Sciatic nerve (tissue), 2 donors: ENCODE measurements at regions not wholly inside any gene's neighbourhood (a gene's known extent, or its start where the extent isn't known, plus 50 kb on each side); places are given as distances from the start of the nearest gene placed in this dataset.
"Not testable (repeated sequence)": the region's sequence is repeated elsewhere in the genome, so short reads cannot be mapped to it uniquely, and the experiment has no call there.

Source experiments
- ATAC-seq: fragments of 200-7000 bp; cut with Tn5 transposase; one replicate; pipeline ENCODE4 v1.9.1; 2020; ENCODE audit warnings: mild to moderate bottlenecking, moderate library complexity
- DNase-seq: peaks from one replicate; pipeline ENCODE4 v3.0.0-alpha.2; 2020; ENCODE audit warnings: low spot score
- intact Hi-C: fragments of 100-400 bp; cut with DNase I; formaldehyde crosslinking; loops from one replicate; pipeline ENCODE4 v1.14.2; 2022
- donor health status: DM: no; HTN: no; CAD: no.
- donor health status: DM: no; HTN: no; CAD: no.

DNA sequence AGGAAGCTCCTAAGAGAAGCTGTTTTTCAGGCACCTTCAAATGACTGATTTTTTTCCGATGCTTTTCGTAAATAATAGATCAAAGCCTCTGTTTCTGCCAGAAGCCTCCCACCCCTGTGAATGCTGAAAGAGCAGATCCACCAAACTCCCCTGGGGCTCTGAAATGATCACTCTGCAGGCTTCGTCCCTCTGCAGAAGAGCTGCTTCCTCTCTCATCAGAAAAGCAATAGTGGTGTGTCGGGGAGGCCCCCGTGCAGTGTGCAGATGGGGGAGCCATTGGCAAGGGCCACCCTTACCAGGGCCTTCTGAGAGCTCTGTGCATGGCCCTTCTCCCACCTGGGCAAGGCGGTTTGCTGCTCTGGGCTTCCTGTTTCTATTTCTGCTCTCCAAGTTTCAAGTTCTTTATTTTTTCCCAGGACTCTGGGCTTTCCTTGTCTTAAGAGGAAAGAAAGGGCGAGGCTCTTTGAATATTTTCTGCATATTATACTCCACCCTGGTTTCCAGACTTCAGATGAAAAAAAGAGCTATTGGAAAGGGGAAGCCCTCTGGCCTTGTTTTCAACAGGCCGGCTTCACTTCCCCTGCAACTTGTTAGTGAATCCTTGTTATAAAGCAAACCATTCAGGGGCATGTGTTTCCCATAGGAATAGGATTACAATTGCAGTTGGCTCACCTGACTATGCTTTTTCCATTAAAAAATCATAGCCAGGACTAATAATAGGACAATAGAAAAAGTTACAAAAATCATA lies 155.2 kb downstream of the TTLL2 start:
- ATAC-seq (peak; percentile 74), DNase-seq (no peak)
- intact Hi-C loops: no loop called here

DNA sequence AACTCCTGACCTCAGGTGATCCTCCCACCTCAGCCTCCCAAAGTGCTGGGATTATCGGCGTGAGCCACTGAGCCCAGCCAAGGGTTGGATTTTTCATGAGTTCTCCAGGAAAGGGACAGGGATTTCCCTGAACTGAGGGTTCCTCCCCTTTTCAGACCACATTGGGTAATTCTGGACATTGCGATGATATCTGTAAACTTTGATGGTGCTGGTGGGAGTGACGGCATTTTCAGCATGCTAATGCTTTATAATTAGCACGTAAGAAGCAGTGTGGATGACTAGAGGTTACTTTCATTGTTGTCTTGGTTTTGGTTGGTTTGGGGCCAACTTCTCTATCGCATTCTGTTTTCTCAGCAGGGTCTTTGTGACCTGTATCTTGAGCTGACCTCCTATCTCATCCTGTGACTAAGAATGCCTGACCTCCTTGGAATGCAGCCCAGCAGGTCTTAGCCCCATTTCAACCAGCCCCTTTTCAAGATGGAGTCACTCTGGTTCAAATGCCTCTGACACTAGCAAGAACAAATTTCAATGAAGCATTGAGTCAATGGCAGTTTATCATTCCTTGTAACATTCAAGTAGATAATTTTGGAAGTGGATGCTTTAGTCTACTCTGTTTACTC lies 156.5 kb downstream of the TTLL2 start:
- DNase-seq (no peak), ATAC-seq (no peak)
- intact Hi-C loops: no loop called here

DNA sequence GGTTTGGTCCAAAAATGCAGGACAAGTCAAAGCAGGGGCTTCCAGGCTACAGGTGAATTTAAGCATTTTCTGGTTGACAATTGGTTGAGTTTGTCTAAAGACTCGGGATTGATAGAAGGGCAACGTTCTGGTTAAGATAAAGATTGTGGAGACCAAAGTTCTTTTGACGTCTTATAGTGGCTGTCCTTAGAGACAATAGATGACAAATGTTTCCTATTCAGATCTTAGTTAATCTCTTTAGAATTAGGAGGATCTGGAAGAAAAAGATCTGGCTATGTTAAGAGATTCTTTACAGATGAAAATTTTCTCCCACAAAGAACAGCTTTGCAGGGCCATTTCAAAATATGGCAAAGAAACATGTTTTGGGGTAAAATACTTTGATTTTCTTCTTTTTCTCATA lies 157.9 kb downstream of the TTLL2 start:
- DNase-seq, intact Hi-C loops, ATAC-seq: not testable (repeated sequence)

DNA sequence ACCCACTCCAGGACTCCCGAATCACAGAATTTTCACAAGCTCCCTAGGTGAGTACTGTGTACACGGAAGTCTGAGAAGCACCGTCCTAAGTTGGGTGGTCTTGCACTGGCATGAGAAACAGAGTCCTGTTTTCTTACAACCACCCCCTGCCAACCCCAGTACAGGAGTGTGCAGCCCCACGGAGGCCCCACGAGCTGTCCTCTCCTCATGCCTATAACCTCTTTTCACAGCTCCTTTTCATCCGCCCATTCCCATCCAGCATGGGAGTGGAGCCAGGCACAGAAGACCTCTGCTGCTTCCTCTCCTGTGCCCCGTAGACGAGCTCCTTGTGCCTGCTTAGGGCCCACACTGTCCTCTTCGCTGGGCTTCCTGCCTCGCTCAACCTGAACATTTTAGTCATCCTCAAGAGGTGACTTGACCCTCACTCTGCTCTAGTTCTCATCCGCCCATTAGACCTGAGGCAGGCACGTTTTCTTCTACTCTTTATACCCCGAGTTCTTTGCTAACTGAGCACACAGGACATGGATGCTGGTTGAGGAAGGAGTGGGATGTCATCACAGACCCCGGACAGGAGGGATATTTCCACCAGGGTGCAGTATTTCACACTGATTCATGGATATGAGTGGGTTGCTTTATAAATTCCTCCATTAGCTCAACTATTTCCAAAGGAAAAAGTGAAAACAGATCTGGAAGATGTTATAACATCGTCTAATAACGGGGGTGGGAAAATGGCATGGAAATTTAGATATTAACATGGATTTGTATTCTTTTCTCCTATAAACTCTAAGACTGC lies 160.5 kb downstream of the TTLL2 start:
- DNase-seq (peak; percentile 54), ATAC-seq (peak; percentile 87)
- intact Hi-C loops: no loop called here

DNA sequence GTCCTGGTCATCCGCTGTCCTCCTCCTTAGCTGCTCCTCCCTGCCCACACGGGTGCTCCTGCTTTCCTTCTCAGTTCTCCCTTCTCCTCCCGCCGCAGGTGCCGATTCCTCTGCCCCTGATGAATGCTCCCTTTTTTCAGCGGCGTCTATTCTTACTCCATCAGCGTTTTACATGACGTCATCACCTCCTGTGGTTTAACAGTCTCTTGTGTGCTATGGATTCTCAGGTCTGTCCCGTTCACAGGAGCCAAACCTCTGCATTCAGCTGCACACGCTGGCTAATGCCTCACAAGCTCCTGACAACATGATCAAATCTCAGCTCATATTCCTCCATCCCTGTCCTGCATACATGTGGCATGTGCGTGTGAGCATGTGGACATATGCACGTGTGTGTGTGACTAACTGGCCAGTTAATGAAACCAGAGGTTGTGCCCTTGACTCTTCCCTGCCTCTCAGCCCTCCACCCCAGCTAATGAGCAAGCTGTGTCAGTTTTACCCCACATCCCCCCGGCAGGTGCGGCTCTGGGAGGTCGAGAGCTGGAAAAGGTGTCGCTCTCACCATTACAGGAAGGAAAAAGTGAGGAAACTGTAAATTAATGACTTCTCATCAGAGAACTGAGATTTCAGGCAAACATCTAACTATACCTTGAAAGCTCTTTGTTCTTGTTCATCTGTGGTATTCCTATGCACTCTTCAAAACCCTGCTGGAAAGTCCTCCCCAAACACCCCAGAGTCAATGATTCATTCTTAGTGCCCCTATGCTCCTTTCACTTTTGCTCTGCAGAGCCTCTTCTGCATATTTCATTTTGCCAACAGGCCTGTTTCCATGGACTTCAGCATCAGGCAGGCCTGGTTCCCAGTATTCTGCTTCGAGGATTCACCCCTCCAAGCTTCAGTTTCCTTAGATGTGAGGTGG lies 163.1 kb downstream of the TTLL2 start:
- no peak for ATAC-seq
- peak; percentile 36 for DNase-seq
- intact Hi-C loops: no loop called here

DNA sequence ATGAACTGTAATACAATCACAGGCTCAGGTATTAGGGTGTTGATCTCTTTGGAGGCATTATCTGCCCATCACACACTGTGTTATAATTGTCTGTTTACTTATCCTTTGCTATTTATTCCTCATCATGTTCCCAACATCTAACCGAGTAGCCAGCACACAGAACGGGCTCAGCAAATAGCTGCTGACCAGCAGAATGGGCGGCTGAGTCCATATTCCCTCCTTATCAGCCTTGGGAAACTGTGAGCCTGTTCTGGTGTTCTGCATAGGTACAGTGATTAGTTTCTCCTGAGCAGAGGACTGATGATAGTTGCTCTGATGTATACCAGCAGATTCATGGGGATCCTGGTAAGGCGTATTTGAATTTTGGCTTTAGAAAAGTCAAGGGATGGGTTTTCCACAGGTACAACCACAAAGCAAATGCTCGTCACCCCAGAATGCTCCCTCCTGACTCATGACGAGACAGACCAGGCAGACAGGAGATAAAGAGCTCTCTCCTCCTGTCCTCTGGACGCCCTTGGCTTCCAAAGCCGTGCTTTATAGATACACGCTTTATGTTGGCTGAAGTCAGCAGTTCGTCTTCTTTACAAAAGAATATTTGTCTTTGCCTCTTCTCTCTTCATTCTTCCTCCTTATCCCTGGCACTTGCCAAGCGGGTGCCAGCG lies 166.7 kb downstream of the TTLL2 start:
- ATAC-seq (no peak), DNase-seq (peak; percentile 32)
- intact Hi-C loops: no loop called here

DNA sequence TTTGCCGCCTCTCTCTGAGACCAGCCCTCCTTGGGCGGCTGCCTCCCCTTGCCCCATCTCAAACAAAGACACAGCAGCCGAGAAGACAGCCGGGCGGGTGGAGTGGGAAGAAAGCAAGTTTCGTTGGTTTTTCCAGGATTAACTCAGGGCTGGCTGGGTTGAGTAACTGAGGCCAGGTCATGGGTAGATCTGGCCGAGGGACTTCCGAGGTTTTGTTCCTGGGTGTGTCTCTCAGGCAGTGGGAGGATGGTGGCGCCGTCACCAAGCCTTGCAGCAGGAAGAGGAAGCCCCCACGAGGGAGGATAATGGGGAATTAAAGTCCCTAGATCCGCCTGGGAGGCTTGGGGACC lies 167.2 kb downstream of the TTLL2 start:
- intact Hi-C loops: no loop called here
- ATAC-seq (peak; percentile 54), DNase-seq (no peak)

DNA sequence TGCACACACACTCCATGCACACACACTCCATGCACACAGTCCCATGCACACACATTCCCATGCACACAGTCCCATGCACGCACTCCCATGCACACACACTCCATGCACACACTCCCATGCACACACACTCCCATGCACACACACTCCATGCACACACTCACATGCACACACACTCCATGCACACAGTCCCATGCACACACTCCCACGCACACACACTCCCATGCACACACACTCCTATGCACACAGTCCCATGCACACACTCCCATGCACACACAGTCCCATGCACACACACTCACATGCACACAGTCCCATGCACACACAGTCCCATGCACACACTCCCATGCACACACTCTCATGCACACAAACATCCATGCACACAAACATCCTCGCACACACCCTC lies 168.4 kb downstream of the TTLL2 start:
- DNase-seq: no peak
- ATAC-seq: no peak
- intact Hi-C loops: no loop called here

DNA sequence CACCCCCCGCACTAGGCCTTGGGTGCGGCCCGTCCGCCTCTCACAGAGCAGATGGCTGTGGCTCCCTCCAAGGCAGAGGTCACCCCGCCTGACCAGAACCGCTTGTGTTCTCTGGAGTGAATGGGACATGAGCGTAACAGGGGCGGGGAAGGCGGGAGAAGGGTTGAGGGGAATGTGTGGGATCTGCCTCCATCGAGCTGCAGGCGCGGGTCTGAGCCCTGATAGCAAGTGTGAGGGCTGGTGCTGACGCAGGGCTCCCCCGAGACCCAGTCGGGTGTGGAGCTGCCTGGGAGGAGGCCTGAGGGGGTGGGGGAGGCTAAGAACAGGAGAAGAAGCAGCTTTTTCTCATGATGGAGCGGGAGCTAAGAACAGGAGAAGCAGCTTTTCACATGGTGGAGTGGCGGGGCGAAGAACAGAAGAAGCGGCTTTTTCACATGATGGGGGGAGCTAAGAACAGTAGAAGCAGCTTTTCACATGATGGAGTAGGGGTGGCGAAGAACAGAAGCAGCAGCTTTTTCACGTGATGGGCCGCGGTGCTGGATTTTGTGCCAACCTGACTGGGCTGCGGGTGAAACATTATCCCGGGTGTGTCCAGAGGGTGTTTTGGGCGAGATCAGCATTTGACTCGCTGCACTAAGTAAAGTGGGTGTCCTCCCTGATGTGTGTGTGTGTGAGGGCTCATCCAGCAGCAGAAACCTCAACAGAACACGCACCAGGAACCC lies 169.3 kb downstream of the TTLL2 start:
- intact Hi-C loops: no loop called here
- peak; percentile 80 for DNase-seq
- ATAC-seq: peak; percentile 93

DNA sequence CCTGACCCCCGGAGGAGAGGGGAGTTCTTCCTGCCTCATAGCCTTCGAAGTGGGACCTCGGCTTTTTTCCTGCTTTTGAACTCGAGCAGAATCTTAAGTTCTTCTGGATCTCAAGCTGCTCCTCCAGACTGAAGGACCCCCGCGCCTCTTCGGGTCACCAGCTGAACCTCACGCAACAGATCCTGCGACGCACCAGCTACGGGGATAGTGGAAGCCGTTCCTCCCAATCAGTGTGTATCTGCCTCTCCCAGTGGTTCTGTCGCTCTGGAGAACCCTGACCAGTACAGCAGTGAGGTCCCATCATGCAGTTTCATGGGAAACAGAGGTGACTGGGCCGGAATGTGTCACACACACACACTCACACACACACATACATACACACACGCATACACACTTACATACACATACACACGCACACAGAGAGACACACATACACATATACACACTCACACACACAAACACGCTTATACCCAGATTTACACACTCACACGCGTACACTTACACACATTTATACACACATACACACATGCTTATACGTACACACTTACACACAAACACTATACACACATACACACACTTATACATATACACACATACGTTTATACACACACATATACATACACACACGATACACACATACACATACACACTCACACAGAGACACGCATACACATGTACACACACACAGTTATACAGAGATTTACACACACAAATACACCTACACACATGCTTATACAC lies 170.0 kb downstream of the TTLL2 start:
- no peak for DNase-seq
- ATAC-seq: no peak
- intact Hi-C loops: no loop called here

DNA sequence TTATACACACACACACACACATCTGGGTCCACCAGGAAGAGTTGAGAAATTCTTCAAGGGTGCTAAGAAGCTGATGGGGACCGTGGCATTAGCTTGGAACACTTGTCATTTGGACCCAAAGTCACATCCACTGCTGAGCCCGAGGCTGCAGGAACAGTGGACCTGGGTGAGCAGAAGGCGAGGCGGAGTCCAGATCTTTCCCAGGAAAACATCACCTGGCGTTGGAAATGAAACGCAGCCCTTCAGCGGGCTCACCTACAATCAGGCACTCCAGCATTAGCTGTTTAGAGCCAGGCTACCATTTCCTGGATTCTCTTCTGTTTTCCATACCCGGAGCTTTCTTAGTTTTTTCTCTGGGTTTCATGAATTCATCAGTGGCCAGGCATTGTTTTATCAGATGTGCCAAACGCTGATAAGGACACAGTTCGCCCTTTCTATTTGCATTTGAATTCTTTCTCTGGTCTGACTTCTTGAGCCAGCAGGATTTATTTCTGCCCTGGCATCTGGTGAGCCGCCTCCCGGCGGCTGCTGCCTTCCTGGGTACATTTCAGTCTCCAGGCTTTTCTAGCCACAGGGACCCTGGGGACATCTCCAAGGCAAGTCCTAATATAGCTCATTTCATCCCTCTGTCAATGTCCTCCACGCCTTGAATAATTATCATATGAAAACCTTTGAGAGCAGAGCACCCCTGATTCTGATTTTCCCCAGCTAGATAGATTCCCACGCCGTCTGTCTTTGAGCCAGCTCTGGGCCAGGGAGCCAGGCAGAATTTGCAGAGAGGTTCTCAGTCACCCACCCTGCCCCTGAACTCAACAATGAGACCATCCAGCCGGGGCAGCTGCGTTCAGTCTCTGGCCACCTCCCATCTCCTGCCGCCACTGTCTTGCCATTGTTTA lies 170.9 kb downstream of the TTLL2 start:
- no peak for ATAC-seq
- intact Hi-C loops: no loop called here

DNA sequence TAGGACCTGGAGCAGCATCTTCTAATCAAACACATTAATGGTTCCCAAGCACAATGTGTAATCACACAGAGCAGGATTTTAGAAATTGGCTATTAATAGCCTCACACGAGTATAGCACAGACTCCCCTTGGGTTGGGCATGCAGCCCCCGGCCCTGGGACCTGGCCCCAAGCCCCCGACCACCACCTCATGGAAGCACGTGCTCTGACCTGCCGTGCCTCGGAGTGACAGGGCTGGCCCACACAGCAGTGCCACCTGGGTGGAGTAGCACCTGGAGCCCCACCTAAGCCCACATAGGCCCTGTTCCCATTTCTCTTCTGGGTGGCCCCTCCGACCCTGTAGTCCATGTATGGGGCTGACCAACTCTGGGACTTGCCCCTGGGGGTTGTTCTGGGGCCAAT lies 171.8 kb downstream of the TTLL2 start:
- DNase-seq: no peak
- intact Hi-C loops: no loop called here
- no peak for ATAC-seq

More for the DNA sequence above, 170.9 kb downstream of the TTLL2 start:
- DNase-seq: no peak

DNA sequence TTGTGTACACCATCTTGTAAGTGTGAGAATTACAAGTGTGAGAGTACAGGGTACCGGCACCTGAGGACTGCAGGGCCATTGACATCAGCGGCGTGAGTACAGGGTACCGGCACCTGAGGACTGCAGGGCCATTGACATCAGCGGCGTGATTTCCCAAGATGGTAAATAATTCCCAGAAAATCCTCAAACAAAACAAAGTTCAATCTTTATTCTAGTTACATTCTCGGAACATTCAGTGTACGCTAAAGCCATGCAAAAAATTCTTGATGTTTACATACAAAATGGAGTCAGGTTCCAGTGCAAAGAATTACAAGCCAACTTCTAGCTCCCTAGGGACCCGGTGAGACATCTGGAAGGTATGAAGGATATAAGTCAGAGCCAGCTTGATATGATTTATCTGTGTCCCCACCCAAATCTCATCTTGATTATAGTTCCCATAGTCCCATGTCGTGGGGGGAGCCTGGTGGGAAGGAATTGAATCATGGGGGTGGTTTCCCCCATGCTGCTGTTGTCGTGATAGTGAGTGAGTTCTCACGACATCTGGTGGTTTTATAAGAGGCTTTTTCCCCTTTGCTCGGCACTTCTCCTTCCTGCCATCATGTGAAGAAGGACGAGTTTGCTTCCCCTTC lies 172.7 kb downstream of the TTLL2 start:
- DNase-seq: no peak
- intact Hi-C loops: no loop called here

DNA sequence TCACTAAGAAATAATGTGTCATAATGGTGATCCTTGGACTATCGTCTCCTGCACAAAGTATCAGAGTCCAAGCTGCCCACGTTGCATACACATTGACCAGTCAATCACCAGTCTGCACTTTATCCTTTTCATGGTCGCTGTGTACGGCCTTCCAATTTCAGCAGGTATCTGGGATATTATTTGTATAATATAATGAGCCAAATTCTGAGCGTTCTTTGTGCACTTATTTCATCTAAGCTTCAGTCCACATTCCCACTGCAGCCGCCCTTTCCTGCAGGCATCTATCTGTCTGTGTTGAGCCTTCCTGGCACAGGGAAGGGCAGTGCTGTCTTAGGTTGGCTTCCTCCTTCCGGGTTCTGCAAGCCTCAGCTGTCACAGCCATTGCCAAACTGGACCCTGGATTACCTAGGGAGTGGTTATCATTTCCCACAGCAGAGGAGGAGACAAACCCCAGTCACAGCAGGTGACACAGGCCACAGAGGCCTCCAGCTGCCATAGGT lies 174.3 kb downstream of the TTLL2 start:
- intact Hi-C loops: no loop called here
- ATAC-seq (no peak), DNase-seq (no peak)

More for the DNA sequence above, 172.7 kb downstream of the TTLL2 start:
- no peak for ATAC-seq

DNA sequence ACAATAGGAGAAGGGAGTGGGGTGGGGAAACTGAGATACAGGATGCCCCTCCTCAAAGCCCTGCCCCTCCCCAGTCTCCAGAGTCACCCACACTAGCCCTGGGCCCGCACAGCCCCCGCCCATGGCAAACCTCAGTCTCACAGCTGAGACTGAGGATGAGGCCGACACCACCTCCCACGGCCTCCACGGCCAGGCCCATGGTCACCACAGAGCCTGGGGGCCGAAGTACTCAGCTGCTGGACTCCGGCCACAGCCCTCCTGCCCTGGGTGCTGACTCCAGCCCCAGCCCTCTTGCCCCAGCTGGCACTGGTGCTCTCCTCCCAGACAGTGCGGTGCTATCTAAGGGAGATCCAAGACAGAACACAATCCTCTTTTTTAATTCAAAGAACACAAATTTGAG lies 176.1 kb downstream of the TTLL2 start:
- DNase-seq: no peak
- no peak for ATAC-seq
- intact Hi-C loops: no loop called here
